K562 (cell line): ENCODE measurements at regions not wholly inside any gene's neighbourhood (a gene's known extent, or its start where the extent isn't known, plus 50 kb on each side); places are given as distances from the start of the nearest gene placed in this dataset.

ENCODE experiments used
- ATAC-seq: fragments of 200-7000 bp; cut with Tn5 transposase; 3 replicates; pipeline ENCODE4 v1.9.1; 2020; ENCODE audit warnings: moderate library complexity
- BruUV-seq: library from RNA; stranded (reverse); fragments of 400-500 nt; replicated peaks from 2 replicates; lab custom pipeline; 2021; lab: Mats Ljungman, UMichigan
- CTCF ChIA-PET: fragments of 300-600 bp; formaldehyde crosslinking; extraction: SDS; loops from one replicate; lab custom pipeline; 2021; ENCODE audit warnings: low intra/inter-chr PET ratio; lab: Yijun Ruan, JAX
- POLR2A ChIA-PET: fragments of 300-600, 350-650 bp; sonication (Branson Sonifier 250); formaldehyde crosslinking; extraction: SDS; loops from one replicate; lab custom pipeline; 2021; ENCODE audit warnings: antibody characterized with exemption, inconsistent platforms; lab: Yijun Ruan, JAX
- DNase-seq, 4 experiments: peaks; one replicate each; pipeline versions ENCODE4 v3.0.0 to v3.0.0-alpha.2; 2011 to 2018; ENCODE audit warnings: low spot score in 3 of 4, mixed read lengths in 3 of 4; ENCODE audit errors: extremely low read depth in 1 of 4
- FAIRE-seq: peaks from 2 replicates; lab custom pipeline; 2011; peaks lifted over from hg19 to GRCh38; lab: Jason Lieb, UNC
- H2AFZ ChIP-seq: 2 replicates; pipeline ENCODE4 v1.6.0; 2011; ENCODE audit warnings: low read depth, low read length, control low read depth, inconsistent platforms
- H3K27ac ChIP-seq: fragments of 200-600 bp; 3 replicates; pipeline ENCODE4 v1.8.0; 2011; ENCODE audit warnings: low read depth, mild to moderate bottlenecking, control low read depth, inconsistent platforms, low read length, moderate library complexity, mixed read lengths; ENCODE audit errors: extremely low read depth
- H3K27me3 ChIP-seq, 2 experiments: fragments of 300-600 bp in 1 of 2; 2 replicates in 1 of 2; 3 replicates in 1 of 2; pipeline versions ENCODE4 v1.6.0 to v1.8.0; 2011; ENCODE audit warnings: inconsistent platforms in 2 of 2, low read length in 2 of 2, mild to moderate bottlenecking in 1 of 2, mixed read lengths in 1 of 2, moderate library complexity in 1 of 2; ENCODE audit not compliant: control insufficient read depth in 2 of 2, insufficient read depth in 2 of 2
- H3K36me3 ChIP-seq: fragments of 300-600 bp; 3 replicates; pipeline ENCODE4 v1.8.0; 2011; ENCODE audit warnings: mild to moderate bottlenecking, low read length, inconsistent platforms; ENCODE audit not compliant: control insufficient read depth, insufficient read depth
- H3K4me1 ChIP-seq, 2 experiments: fragments of 200-600 bp in 1 of 2; replicated peaks in 1 of 2; 2 replicates in 1 of 2; 3 replicates in 1 of 2; pipeline versions ENCODE4 v1.5.1 to v1.8.0; 2011; ENCODE audit warnings: inconsistent platforms in 2 of 2, low read length in 2 of 2, mild to moderate bottlenecking in 1 of 2, mixed read lengths in 1 of 2, moderate library complexity in 1 of 2; ENCODE audit not compliant: control insufficient read depth in 2 of 2, insufficient read depth in 2 of 2
- H3K4me2 ChIP-seq: 2 replicates; pipeline ENCODE4 v1.6.1; 2011; ENCODE audit warnings: low read length, control low read depth, inconsistent platforms, mixed read lengths; ENCODE audit not compliant: insufficient read depth
- H3K4me3 ChIP-seq: fragments of 200-600 bp; sonication (generic), shearing (Covaris generic); 2 replicates; pipeline ENCODE4 v1.5.1; 2016; ENCODE audit warnings: control low read depth, inconsistent platforms
- H3K79me2 ChIP-seq: fragments of 200-600 bp; 3 replicates; pipeline ENCODE4 v1.8.0; 2011; ENCODE audit warnings: low read length, inconsistent platforms; ENCODE audit not compliant: control insufficient read depth, insufficient read depth
- H3K9ac ChIP-seq, 2 experiments: 2 replicates each; pipeline versions ENCODE4 v1.6.0 to v1.6.1; 2011; ENCODE audit warnings: low read depth in 2 of 2, low read length in 2 of 2, control low read depth in 1 of 2, inconsistent platforms in 1 of 2, mild to moderate bottlenecking in 1 of 2, mixed read lengths in 1 of 2; ENCODE audit not compliant: insufficient read depth in 1 of 2
- H3K9me1 ChIP-seq: one replicate; pipeline ENCODE4 v1.6.0; 2011; ENCODE audit warnings: inconsistent platforms, mild to moderate bottlenecking, low read length, moderate library complexity; ENCODE audit not compliant: control insufficient read depth, insufficient read depth
- H3K9me3 ChIP-seq: replicated peaks from 2 replicates; pipeline ENCODE4 v1.5.1; 2011; ENCODE audit warnings: low read depth, low read length, inconsistent platforms; ENCODE audit not compliant: control insufficient read depth, insufficient read depth
- H4K20me1 ChIP-seq: replicated peaks from 2 replicates; pipeline ENCODE4 v1.6.1; 2011; ENCODE audit warnings: low read length, inconsistent platforms, mixed read lengths; ENCODE audit not compliant: control insufficient read depth, insufficient read depth
- C11orf30 ChIP-seq: fragments of 450-650 bp; IDR thresholded peaks from 2 replicates; pipeline ENCODE4 v1.6.1; 2016; ENCODE audit warnings: low read depth, mild to moderate bottlenecking
- CUX1 ChIP-seq: fragments of 200-800 bp; sonication (Bioruptor generic); IDR thresholded peaks from 2 replicates; pipeline ENCODE4 v1.6.1; 2016; ENCODE audit warnings: missing genetic modification characterization, missing compliant biosample characterization
- HDAC8 ChIP-seq: fragments of 450-650 bp; IDR thresholded peaks from 2 replicates; pipeline ENCODE4 v1.6.1; 2016; ENCODE audit warnings: mild to moderate bottlenecking, missing genetic modification characterization, moderate library complexity, missing compliant biosample characterization
- KLF1 ChIP-seq: fragments of 450-650 bp; IDR thresholded peaks from 2 replicates; pipeline ENCODE4 v1.6.1; 2016; ENCODE audit warnings: missing genetic modification characterization, missing compliant biosample characterization
- STAT5A ChIP-seq: IDR thresholded peaks from 2 replicates; pipeline ENCODE4 v1.6.1; 2012; ENCODE audit warnings: low read length, inconsistent platforms, borderline replicate concordance
- TCF7L2 ChIP-seq: fragments of 150-350 bp; IDR thresholded peaks from 2 replicates; pipeline ENCODE4 v1.6.1; 2016; ENCODE audit warnings: low read depth, mild to moderate bottlenecking, low read length, moderate library complexity
- TFAP4 ChIP-seq: sonication (generic); formaldehyde crosslinking; IDR thresholded peaks from 2 replicates; pipeline ENCODE4 v1.8.0; 2022; ENCODE audit warnings: missing genetic modification reagents, mild to moderate bottlenecking, moderate library complexity, borderline replicate concordance
- ZBTB17 ChIP-seq: fragments of 450-650 bp; formaldehyde crosslinking; IDR thresholded peaks from 2 replicates; pipeline ENCODE4 v1.4.0; 2020; ENCODE audit warnings: mild to moderate bottlenecking
- ZBTB2 ChIP-seq: fragments of 450-650 bp; IDR thresholded peaks from 2 replicates; pipeline ENCODE4 v1.6.1; 2016; ENCODE audit warnings: antibody characterized with exemption
- WGBS: fragments of 100-300 bp; shearing (Covaris generic); methylation state at CpG from one replicate; pipeline ENCODE4 v1.1.6; 2016; ENCODE audit warnings: low coverage, mixed read lengths; ENCODE audit not compliant: insufficient coverage; ENCODE audit errors: missing lambda C conversion rate; 5-methylcytosine and 5-hydroxymethylcytosine counted together
- in situ Hi-C: fragments of 300-500 bp; cut with MboI; formaldehyde crosslinking; loops from 4 replicates; pipeline ENCODE4 v1.15.0; 2018; ENCODE audit warnings: inconsistent platforms, mixed read lengths
- intact Hi-C: fragments of 100-400 bp; cut with micrococcal nuclease; formaldehyde crosslinking; loops from 2 replicates; pipeline ENCODE4 v1.14.2; 2022

- Histone ChIP-seq H3K9me1 (no peaks in the 10 kb centered on the region), H3K4me2 (no peak overlapping the region), H4K20me1 (no peaks in the 10 kb centered on the region), H3K9me3 (no peaks in the 10 kb centered on the region), H3K4me1 (peaks cover 29 to 36% of the 10 kb centered on the region in 2 experiments), H3K9ac (no peak overlapping the region), H3K4me3 (no peak overlapping the region), H3K79me2 (no peaks in the 10 kb centered on the region), H3K27me3 (no peaks in the 10 kb centered on the region), H2AFZ (no peak overlapping the region), H3K36me3 (no peaks in the 10 kb centered on the region), H3K27ac (no peak overlapping the region)
- intact Hi-C loops: loop anchor here (5.0 to 10.0 kb wide), 2 partner anchors 573 to 650 kb away; no protein-coding TSS in a partner anchor
- FAIRE-seq (no peak), ATAC-seq (no peak), DNase-seq (no peak)
- no TSS peak for BruUV-seq
- in situ Hi-C loops: loop anchor here (5.0 to 25.0 kb wide), 4 partner anchors 160 to 642 kb away; partner anchors contain the start of gene KIF4B
- ChIA-PET CTCF (interaction anchor here (0.6 kb wide), 1 partner anchor 606 kb away, joined by 3 read pairs; the partner anchor contains the start of genes FAM114A2 and MFAP3), POLR2A (no interaction called here)
- 68% methylated on average over 4 of the region's 5 CpGs for WGBS
- no peak for TF ChIP-seq CUX1 (CRISPR knock-in tag)
- no peak for TF ChIP-seq C11orf30
- no peak for TF ChIP-seq STAT5A
- TF ChIP-seq ZBTB17 (CRISPR knock-in tag): no peak
- no peak for TF ChIP-seq TFAP4 (CRISPR knock-in tag)
- no peak for TF ChIP-seq TCF7L2
- TF ChIP-seq KLF1 (tag): no peak
- TF ChIP-seq HDAC8: no peak
- TF ChIP-seq ZBTB2: no peak
Observed at GRCh38 chr5:154644745-154645411, 110.3 kb upstream of the LARP1 start.
